GM12874 (cell line): ENCODE measurements at regions not wholly inside any gene's neighbourhood (a gene's known extent, or its start where the extent isn't known, plus 50 kb on each side); places are given as distances from the start of the nearest gene placed in this dataset.

Source experiments
- TF ChIP-seq, protein P1 (sequence below): IDR thresholded peaks from 2 replicates; pipeline ENCODE4 v1.5.1; 2011; ENCODE audit warnings: low read depth, mild to moderate bottlenecking, control low read depth, low read length, moderate library complexity; ENCODE audit not compliant: insufficient read depth

DNA sequence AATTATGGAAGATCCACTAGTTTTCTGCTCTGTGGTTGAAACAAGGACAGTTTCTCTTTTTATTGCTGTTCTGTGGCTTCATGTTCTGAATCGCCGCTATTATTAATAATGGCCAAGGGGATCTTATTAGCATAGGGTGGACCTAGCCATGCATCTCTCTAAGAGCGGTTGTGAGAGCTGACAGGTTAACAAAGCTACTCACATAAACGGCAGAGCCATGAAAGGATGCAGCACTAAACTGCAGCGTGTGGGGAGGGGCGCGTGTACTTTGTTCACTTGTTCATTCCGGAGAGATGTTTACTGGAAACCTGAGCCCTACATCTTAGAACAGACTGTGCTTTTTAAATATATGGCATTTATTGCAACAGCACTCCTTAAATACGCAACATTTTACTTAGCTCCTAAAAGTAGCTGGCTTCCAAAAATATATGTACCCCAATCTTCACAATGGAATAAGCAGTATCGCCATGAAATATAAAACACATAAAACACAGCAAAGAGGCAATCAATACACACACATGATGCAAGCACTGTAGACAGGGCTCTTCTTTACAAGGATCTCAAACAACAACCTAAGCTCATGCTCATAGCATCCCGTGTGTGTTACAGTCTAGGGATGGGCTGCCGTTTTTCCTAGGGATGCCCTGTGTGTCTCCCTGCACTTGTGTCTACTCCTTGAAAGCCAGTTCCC, 424.6 kb downstream of the MED10 start:
- TF ChIP-seq, protein P1, sequence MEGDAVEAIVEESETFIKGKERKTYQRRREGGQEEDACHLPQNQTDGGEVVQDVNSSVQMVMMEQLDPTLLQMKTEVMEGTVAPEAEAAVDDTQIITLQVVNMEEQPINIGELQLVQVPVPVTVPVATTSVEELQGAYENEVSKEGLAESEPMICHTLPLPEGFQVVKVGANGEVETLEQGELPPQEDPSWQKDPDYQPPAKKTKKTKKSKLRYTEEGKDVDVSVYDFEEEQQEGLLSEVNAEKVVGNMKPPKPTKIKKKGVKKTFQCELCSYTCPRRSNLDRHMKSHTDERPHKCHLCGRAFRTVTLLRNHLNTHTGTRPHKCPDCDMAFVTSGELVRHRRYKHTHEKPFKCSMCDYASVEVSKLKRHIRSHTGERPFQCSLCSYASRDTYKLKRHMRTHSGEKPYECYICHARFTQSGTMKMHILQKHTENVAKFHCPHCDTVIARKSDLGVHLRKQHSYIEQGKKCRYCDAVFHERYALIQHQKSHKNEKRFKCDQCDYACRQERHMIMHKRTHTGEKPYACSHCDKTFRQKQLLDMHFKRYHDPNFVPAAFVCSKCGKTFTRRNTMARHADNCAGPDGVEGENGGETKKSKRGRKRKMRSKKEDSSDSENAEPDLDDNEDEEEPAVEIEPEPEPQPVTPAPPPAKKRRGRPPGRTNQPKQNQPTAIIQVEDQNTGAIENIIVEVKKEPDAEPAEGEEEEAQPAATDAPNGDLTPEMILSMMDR, result no peak

DNA sequence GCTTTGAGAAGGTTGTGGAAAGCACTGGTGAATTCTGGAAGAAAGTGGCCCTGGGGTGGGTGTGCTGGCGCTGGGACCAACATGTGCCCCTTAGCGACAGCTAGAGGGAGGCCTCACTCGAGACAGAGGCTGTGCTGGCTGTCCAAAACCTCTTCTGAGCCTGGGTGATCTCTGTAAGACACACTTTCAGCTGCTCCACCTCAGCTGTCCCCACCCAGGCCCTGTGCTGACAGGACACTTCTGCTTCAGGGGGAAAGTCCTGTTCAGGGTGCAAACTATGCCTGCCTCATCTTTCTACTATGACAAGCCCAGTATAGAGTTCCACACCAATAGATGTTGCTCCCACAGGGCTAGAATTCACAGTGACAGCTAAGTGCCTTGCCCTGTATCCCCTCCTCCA, 426.4 kb downstream of the MED10 start:
- TF ChIP-seq, protein P1, result no peak

DNA sequence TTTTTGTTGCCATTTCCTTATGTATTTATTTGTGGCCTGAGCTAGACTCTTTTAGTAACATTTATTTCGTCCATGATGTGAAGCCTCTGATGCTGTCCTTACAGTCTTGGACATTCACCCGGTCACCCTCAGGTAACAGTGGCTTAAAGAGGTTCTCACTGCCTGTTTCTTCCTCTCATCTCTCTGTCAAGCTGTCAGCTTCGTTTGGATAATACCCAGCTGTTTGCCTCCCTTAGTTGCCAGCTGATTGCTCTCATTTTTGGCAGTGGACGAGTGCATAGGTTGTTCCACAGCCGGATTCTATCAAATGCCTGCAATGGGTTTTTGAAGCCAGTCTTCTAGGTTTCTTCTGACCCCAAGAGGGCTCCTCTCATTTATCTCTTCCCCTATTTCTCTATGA, 427.7 kb downstream of the MED10 start:
- TF ChIP-seq, protein P1, result no peak

DNA sequence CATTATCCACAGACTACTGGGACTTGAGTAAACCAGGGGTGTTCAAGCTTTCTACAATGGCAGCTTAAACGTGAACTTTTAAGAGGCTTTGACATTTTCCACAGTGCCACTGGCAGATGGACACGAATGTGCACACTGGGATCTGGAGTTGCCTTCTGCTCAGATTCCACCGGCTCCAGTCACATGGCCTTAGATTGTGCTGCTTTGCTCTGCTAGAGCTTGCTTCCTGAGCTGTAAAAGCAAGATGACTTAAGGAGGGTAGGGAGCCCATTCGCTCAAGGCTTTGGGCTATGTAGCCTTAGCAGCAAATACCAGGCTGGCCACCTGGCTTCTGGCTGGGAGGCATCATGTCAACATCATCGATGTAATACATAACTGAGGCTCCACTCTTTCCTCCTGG, 436.9 kb downstream of the MED10 start:
- TF ChIP-seq, protein P1, result no peak

DNA sequence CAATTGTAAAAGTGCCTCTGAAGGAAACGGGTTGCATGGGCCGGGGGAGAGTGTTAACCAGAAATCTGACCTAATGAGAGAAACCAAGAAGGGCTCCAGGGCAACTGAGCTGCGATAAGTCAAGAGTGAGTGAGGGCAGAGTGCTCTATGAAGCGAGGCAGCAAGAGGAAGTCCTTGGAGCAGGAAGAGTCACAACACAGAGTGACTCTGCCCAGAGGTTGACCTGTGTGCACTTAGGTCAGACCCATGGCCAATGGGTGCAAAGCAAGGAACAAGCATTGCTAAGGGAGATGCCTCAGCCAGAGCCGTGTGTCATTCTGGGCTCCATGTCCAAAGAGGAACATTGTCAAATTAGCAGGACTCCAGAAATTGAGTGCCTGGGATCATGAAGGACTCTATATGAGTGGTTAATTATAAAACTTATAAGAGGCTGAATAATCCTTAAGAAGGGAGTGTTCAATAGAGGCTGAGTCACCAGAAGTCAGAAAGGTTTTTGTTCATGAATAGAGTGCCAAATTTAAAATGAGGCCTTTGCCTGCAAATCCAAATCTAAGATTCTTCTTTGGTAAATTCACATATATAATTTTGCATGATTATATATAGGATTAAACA, 438.5 kb downstream of the MED10 start:
- TF ChIP-seq, protein P1, result no peak

DNA sequence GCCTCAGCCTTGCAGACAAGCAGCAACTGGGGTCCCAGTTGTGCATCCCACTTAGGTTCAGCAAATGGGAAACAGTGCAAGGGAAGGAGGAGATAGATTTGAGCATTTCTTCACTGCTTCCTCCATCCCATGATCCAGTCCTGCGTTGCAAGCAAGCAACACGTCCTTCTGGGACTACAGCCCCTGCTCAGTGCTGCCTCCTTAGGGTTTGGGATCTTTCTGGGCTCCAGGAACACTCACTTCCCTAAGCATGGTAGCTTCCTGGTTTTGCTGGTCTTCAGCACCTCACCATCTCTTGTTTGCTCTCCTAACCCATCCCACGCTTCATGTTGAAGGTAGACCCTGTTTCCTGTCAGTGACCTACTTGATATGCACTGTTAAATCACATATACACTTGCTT, 444.7 kb downstream of the MED10 start:
- TF ChIP-seq, protein P1, result no peak

DNA sequence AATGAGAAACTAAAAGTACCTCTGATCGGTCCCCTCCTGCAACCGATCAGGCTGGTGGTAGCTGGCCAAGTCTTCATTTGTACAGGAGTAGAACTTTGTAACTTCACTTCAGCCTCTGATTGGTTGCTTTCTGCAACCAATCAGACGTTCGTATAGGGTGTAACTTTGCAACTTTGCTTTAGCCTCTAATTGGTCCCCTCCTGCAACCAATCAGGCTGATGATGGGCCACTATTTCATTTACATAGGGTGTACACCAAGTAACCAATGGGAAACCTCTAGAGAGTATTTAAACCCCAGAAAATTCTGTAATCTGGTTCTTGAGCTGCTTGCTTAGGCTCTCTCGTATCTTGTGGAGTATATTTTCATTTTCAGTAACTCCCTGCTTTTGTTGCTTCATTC, 445.5 kb downstream of the MED10 start:
- TF ChIP-seq, protein P1, result no peak
